ENCODE measurements at regions not wholly inside any gene's neighbourhood (a gene's known extent, or its start where the extent isn't known, plus 50 kb on each side); places are given as distances from the start of the nearest gene placed in this dataset.

- TF ChIP-seq PRDM10 (IDR thresholded peaks at IDR 0.05; ENCODE audit: partially characterized antibody) (no peak), SRSF3 (IDR thresholded peaks at IDR 0.05; ENCODE audit: insufficient read depth, low read length) (no peak), ZNF449 (CRISPR knock-in tag; IDR thresholded peaks at IDR 0.05) (no peak), PATZ1 (CRISPR knock-in tag; IDR thresholded peaks at IDR 0.05; ENCODE audit: borderline replicate concordance) (no peak), ZBED1 (IDR thresholded peaks at IDR 0.05) (no peak), HES1 (IDR thresholded peaks at IDR 0.05; ENCODE audit: low read depth) (no peak), ZNF766 (CRISPR knock-in tag; conservative IDR thresholded peaks at IDR 0.05) (no peak), ZNF79 (CRISPR knock-in tag; IDR thresholded peaks at IDR 0.05; ENCODE audit: low read depth) (no peak), ARID1B (IDR thresholded peaks at IDR 0.05) (no peak), MXD1 (CRISPR knock-in tag; IDR thresholded peaks at IDR 0.05; ENCODE audit: borderline replicate concordance, poor library complexity, severe bottlenecking) (no peak), SMARCB1 (IDR thresholded peaks at IDR 0.05; ENCODE audit: insufficient read length, low read depth) (no peak), LARP7 (IDR thresholded peaks at IDR 0.05) (no peak), ZNF561 (CRISPR knock-in tag; conservative IDR thresholded peaks at IDR 0.05) (no peak), SAFB (IDR thresholded peaks at IDR 0.05; ENCODE audit: borderline replicate concordance, low read depth, low read length) (no peak)
These were observed 468.0 kb upstream of the GBE1 start (continued) for GRCh38 chr3:82229397-82229796.
